Astrocyte (in vitro differentiated cells and primary cell): ENCODE measurements at regions not wholly inside any gene's neighbourhood (a gene's known extent, or its start where the extent isn't known, plus 50 kb on each side); places are given as distances from the start of the nearest gene placed in this dataset.

Experiments used
- DNase-seq: peaks from one replicate; pipeline ENCODE4 v3.0.0-alpha.2; 2010; ENCODE audit warnings: low read depth
- FAIRE-seq: peaks from 2 replicates; lab custom pipeline; 2011; peaks lifted over from hg19 to GRCh38; lab: Jason Lieb, UNC
- H2AFZ ChIP-seq: 2 replicates; pipeline ENCODE4 v1.6.0; 2012; ENCODE audit warnings: low read depth, low read length, inconsistent platforms
- H3K27ac ChIP-seq: 2 replicates; pipeline ENCODE4 v1.5.1; 2011; ENCODE audit warnings: low read depth, low read length, inconsistent platforms
- H3K27me3 ChIP-seq: 2 replicates; pipeline ENCODE4 v1.6.0; 2011; ENCODE audit warnings: low read length, inconsistent platforms; ENCODE audit not compliant: insufficient read depth
- H3K36me3 ChIP-seq: 2 replicates; pipeline ENCODE4 v1.5.1; 2011; ENCODE audit warnings: low read length, inconsistent platforms; ENCODE audit not compliant: insufficient read depth
- H3K4me1 ChIP-seq: 2 replicates; pipeline ENCODE4 v1.5.1; 2011; ENCODE audit warnings: low read length, inconsistent platforms; ENCODE audit not compliant: insufficient read depth
- H3K4me2 ChIP-seq: 2 replicates; pipeline ENCODE4 v1.6.0; 2012; ENCODE audit warnings: low read length, inconsistent platforms
- H3K4me3 ChIP-seq: 2 replicates; pipeline ENCODE4 v1.5.1; 2011; ENCODE audit warnings: low read depth, mild to moderate bottlenecking, low read length, inconsistent platforms; ENCODE audit not compliant: insufficient read depth
- H3K79me2 ChIP-seq: 2 replicates; pipeline ENCODE4 v1.6.0; 2012; ENCODE audit warnings: mild to moderate bottlenecking, low read length, inconsistent platforms; ENCODE audit not compliant: insufficient read depth
- H3K9ac ChIP-seq: 2 replicates; pipeline ENCODE4 v1.6.0; 2012; ENCODE audit warnings: mild to moderate bottlenecking, low read length, inconsistent platforms
- H3K9me3 ChIP-seq: 2 replicates; pipeline ENCODE4 v1.5.1; 2012; ENCODE audit warnings: low read depth, mild to moderate bottlenecking, low read length, inconsistent platforms; ENCODE audit not compliant: insufficient read depth
- H4K20me1 ChIP-seq: 2 replicates; pipeline ENCODE4 v1.6.0; 2012; ENCODE audit warnings: low read length, inconsistent platforms; ENCODE audit not compliant: insufficient read depth
- H3K27ac Mint-ChIP-seq: one replicate; pipeline ENCODE4 v1.8.0; 2021; ENCODE audit warnings: mild to moderate bottlenecking, mixed read lengths; ENCODE audit not compliant: unreplicated experiment
- H3K27me3 Mint-ChIP-seq: one replicate; pipeline ENCODE4 v1.8.0; 2021; ENCODE audit warnings: low read depth, mixed read lengths; ENCODE audit not compliant: unreplicated experiment
- H3K36me3 Mint-ChIP-seq: one replicate; pipeline ENCODE4 v1.8.0; 2021; ENCODE audit warnings: low read depth, mixed read lengths; ENCODE audit not compliant: unreplicated experiment
- H3K4me1 Mint-ChIP-seq: one replicate; pipeline ENCODE4 v1.8.0; 2021; ENCODE audit warnings: low read depth, mixed read lengths; ENCODE audit not compliant: unreplicated experiment
- H3K4me3 Mint-ChIP-seq: one replicate; pipeline ENCODE4 v1.8.0; 2021; ENCODE audit warnings: mild to moderate bottlenecking, moderate library complexity, mixed read lengths; ENCODE audit not compliant: unreplicated experiment
- H3K9me3 Mint-ChIP-seq: one replicate; pipeline ENCODE4 v1.8.0; 2021; ENCODE audit warnings: mild to moderate bottlenecking, mixed read lengths; ENCODE audit not compliant: unreplicated experiment
- CTCF ChIP-seq: IDR thresholded peaks from 2 replicates; pipeline ENCODE4 v1.5.1; 2011; ENCODE audit warnings: low read depth, mild to moderate bottlenecking, inconsistent platforms, low read length, moderate library complexity; ENCODE audit not compliant: insufficient read depth
- EZH2 ChIP-seq: IDR thresholded peaks from 2 replicates; pipeline ENCODE4 v1.6.1; 2012; ENCODE audit warnings: mild to moderate bottlenecking, low read length, inconsistent platforms; ENCODE audit not compliant: insufficient read depth

- DNase-seq: no peak
- Histone ChIP-seq H2AFZ (no peak overlapping the region), H3K9me3 (no peaks in the 10 kb centered on the region), H4K20me1 (no peaks in the 10 kb centered on the region), H3K4me1 (peaks cover 8% of the 10 kb centered on the region), H3K27ac (no peak overlapping the region), H3K36me3 (no peaks in the 10 kb centered on the region), H3K4me3 (no peak overlapping the region), H3K9ac (no peak overlapping the region), H3K79me2 (no peaks in the 10 kb centered on the region), H3K4me2 (peak overlapping the region; percentile 7), H3K27me3 (no peaks in the 10 kb centered on the region)
- TF ChIP-seq EZH2: no peak
- Mint-ChIP-seq H3K27me3 (peaks cover 19% of the 10 kb centered on the region), H3K9me3 (peaks cover 5% of the 10 kb centered on the region), H3K4me3 (no peak overlapping the region), H3K36me3 (no peaks in the 10 kb centered on the region), H3K27ac (peak overlapping the region; percentile 6), H3K4me1 (peaks cover 18% of the 10 kb centered on the region)
- no peak for FAIRE-seq
Measured at GRCh38 chr14:22448905-22449599, 140.0 kb downstream of the DAD1 start.

- Mint-ChIP-seq H3K27ac (no peak overlapping the region), H3K36me3 (no peaks in the 10 kb centered on the region), H3K27me3 (peaks cover 19% of the 10 kb centered on the region), H3K4me1 (peaks cover 18% of the 10 kb centered on the region), H3K4me3 (no peak overlapping the region), H3K9me3 (peaks cover 5% of the 10 kb centered on the region)
- no peak overlapping the region for H3K27ac ChIP-seq
- no peaks in the 10 kb centered on the region for H3K27me3 ChIP-seq
- no peak overlapping the region for H3K4me3 ChIP-seq
- no peaks in the 10 kb centered on the region for H3K9me3 ChIP-seq
- H3K79me2 ChIP-seq: no peaks in the 10 kb centered on the region
- TF ChIP-seq EZH2 (no peak), CTCF (no peak)
- peak; percentile 70 for DNase-seq
- no peak overlapping the region for H2AFZ ChIP-seq
- H3K4me1 ChIP-seq: peaks cover 8% of the 10 kb centered on the region
- no peak for FAIRE-seq
- no peaks in the 10 kb centered on the region for H4K20me1 ChIP-seq
- H3K36me3 ChIP-seq: no peaks in the 10 kb centered on the region
- no peak overlapping the region for H3K9ac ChIP-seq
- peak overlapping the region; percentile 7 for H3K4me2 ChIP-seq
Measured at GRCh38 chr14:22448035-22448904, 140.8 kb downstream of the DAD1 start.

GRCh38 chr14:22438742-22439141 is 150.3 kb downstream of the DAD1 start:
- Histone ChIP-seq H3K27ac (no peak overlapping the region), H3K79me2 (no peaks in the 10 kb centered on the region), H3K36me3 (no peaks in the 10 kb centered on the region), H3K4me1 (no peaks in the 10 kb centered on the region), H3K27me3 (no peaks in the 10 kb centered on the region), H2AFZ (no peak overlapping the region), H3K4me2 (no peak overlapping the region), H4K20me1 (no peaks in the 10 kb centered on the region), H3K9me3 (no peaks in the 10 kb centered on the region), H3K4me3 (no peak overlapping the region), H3K9ac (no peak overlapping the region)
- Mint-ChIP-seq H3K27ac (no peak overlapping the region), H3K4me1 (no peaks in the 10 kb centered on the region), H3K4me3 (no peak overlapping the region), H3K9me3 (no peaks in the 10 kb centered on the region), H3K36me3 (no peaks in the 10 kb centered on the region), H3K27me3 (peaks cover 10% of the 10 kb centered on the region)
- DNase-seq (no peak), FAIRE-seq (no peak)
- TF ChIP-seq EZH2 (no peak), CTCF (no peak)
